Esophagus muscularis mucosa (tissue), 4 donors: ENCODE measurements at regions not wholly inside any gene's neighbourhood (a gene's known extent, or its start where the extent isn't known, plus 50 kb on each side); places are given as distances from the start of the nearest gene placed in this dataset.

Source experiments
- CTCF ChIP-seq, 3 experiments: fragments of 200-600 bp in 2 of 3; fragments of 450-650 bp in 1 of 3; sonication (generic) in 2 of 3; IDR thresholded peaks; one replicate each; pipeline ENCODE4 v1.5.1; 2017 to 2019; ENCODE audit warnings: antibody characterized with exemption in 3 of 3, mild to moderate bottlenecking in 2 of 3, moderate library complexity in 1 of 3
- EP300 ChIP-seq: sonication (generic); formaldehyde crosslinking; IDR thresholded peaks from one replicate; pipeline ENCODE4 v1.6.1; 2017; ENCODE audit warnings: antibody characterized with exemption
- POLR2A ChIP-seq: fragments of 450-650 bp; IDR thresholded peaks from one replicate; pipeline ENCODE4 v1.6.1; 2017; ENCODE audit warnings: antibody characterized with exemption, moderate library complexity, mild to moderate bottlenecking, low read depth
- POLR2AphosphoS5 ChIP-seq, 2 donors: sonication (generic); formaldehyde crosslinking; IDR thresholded peaks; one replicate each; pipeline ENCODE4 v1.6.1; 2017; ENCODE audit warnings: antibody characterized with exemption in 2 of 2

- no peak for TF ChIP-seq CTCF (IDR thresholded peaks at IDR 0.05)
- TF ChIP-seq POLR2A = no peak
- TF ChIP-seq POLR2AphosphoS5 (IDR thresholded peaks at IDR 0.05) = no peak
- TF ChIP-seq EP300 = no peak
These were observed 416.0 kb upstream of the CNTNAP5 start for GRCh38 chr2:123609077-123609476.
